ENCODE measurements at regions not wholly inside any gene's neighbourhood (a gene's known extent, or its start where the extent isn't known, plus 50 kb on each side); places are given as distances from the start of the nearest gene placed in this dataset.

GRCh38 chr20:52090035-52090434 is 101.5 kb downstream of the ZFP64 start:
- DNase-seq: no peak
- Histone ChIP-seq H2BK12ac (ENCODE audit: low read length) (no peak overlapping the region), H3K79me1 (ENCODE audit: low read length) (no peaks in the 10 kb centered on the region), H2AK5ac (ENCODE audit: low read length) (no peak overlapping the region), H3K36me3 (ENCODE audit: control insufficient read depth in 1 of 2, insufficient read depth in 2 of 2, low read length in 2 of 2) (peaks cover 0 to 3% of the 10 kb centered on the region in 2 experiments), H4K12ac (ENCODE audit: low read depth, low read length) (no peak overlapping the region), H3K79me2 (ENCODE audit: control insufficient read depth, insufficient read depth, low read length, poor library complexity) (no peaks in the 10 kb centered on the region), H2BK120ac (ENCODE audit: insufficient read depth, low read length, poor library complexity) (no peak overlapping the region), H3K4ac (ENCODE audit: low read depth, low read length) (no peak overlapping the region), H3K18ac (ENCODE audit: low read length) (no peak overlapping the region), H3K14ac (ENCODE audit: low read length) (no peak overlapping the region), H4K91ac (ENCODE audit: low read depth, low read length) (no peak overlapping the region), H3K27me3 (ENCODE audit: insufficient read depth, low read length) (no peaks in the 10 kb centered on the region), H4K8ac (ENCODE audit: low read depth, low read length) (no peak overlapping the region), H2BK5ac (ENCODE audit: low read depth, low read length, poor library complexity) (no peak overlapping the region), H3K27ac (ENCODE audit: low read depth, low read length) (no peak overlapping the region), H3K9ac (ENCODE audit: low read length) (no peak overlapping the region), H3K4me2 (ENCODE audit: low read length) (no peak overlapping the region), H3K4me1 (ENCODE audit: control insufficient read depth in 1 of 2, insufficient read depth in 2 of 2, low read length in 2 of 2) (no peaks in the 10 kb centered on the region), H2AFZ (ENCODE audit: insufficient read depth, low read length, poor library complexity) (no peak overlapping the region), H3K9me3 (ENCODE audit: insufficient read depth, low read depth, low read length) (peaks cover 6% of the 10 kb centered on the region), H3K23ac (ENCODE audit: low read length) (no peak overlapping the region), H3K4me3 (ENCODE audit: low read depth, low read length) (no peak overlapping the region)
- no CpG with 5 or more reads among the region's 3 CpGs for WGBS (ENCODE audit: extremely low coverage, insufficient coverage, insufficient read length)

GRCh38 chr20:52087471-52087870 is 104.1 kb downstream of the ZFP64 start:
- H2BK5ac ChIP-seq (ENCODE audit: low read depth, low read length, poor library complexity): no peak overlapping the region
- no peak overlapping the region for H3K18ac ChIP-seq (ENCODE audit: low read length)
- H3K27ac ChIP-seq (ENCODE audit: low read depth, low read length): no peak overlapping the region
- H3K14ac ChIP-seq (ENCODE audit: low read length): no peak overlapping the region
- no peaks in the 10 kb centered on the region for H3K27me3 ChIP-seq (ENCODE audit: insufficient read depth, low read length)
- H3K4ac ChIP-seq (ENCODE audit: low read depth, low read length): no peak overlapping the region
- no peak overlapping the region for H4K8ac ChIP-seq (ENCODE audit: low read depth, low read length)
- no peak overlapping the region for H3K4me3 ChIP-seq (ENCODE audit: low read depth, low read length)
- peaks cover 8% of the 10 kb centered on the region for H3K9me3 ChIP-seq (ENCODE audit: insufficient read depth, low read depth, low read length)
- no peak overlapping the region for H3K9ac ChIP-seq (ENCODE audit: low read length)
- DNase-seq: no peak
- no peaks in the 10 kb centered on the region for H3K4me1 ChIP-seq (ENCODE audit: control insufficient read depth in 1 of 2, insufficient read depth in 2 of 2, low read length in 2 of 2)
- H3K23ac ChIP-seq (ENCODE audit: low read length): no peak overlapping the region
- H4K91ac ChIP-seq (ENCODE audit: low read depth, low read length): no peak overlapping the region
- H2AFZ ChIP-seq (ENCODE audit: insufficient read depth, low read length, poor library complexity): no peak overlapping the region
- no peak overlapping the region for H2BK12ac ChIP-seq (ENCODE audit: low read length)
- no peaks in the 10 kb centered on the region for H3K79me2 ChIP-seq (ENCODE audit: control insufficient read depth, insufficient read depth, low read length, poor library complexity)
- H3K79me1 ChIP-seq (ENCODE audit: low read length): no peaks in the 10 kb centered on the region
- no peak overlapping the region for H4K12ac ChIP-seq (ENCODE audit: low read depth, low read length)
- H3K4me2 ChIP-seq (ENCODE audit: low read length): no peak overlapping the region
- H2AK5ac ChIP-seq (ENCODE audit: low read length): no peak overlapping the region
- H2BK120ac ChIP-seq (ENCODE audit: insufficient read depth, low read length, poor library complexity): no peak overlapping the region
- peaks cover 0 to 5% of the 10 kb centered on the region in 2 experiments for H3K36me3 ChIP-seq (ENCODE audit: control insufficient read depth in 1 of 2, insufficient read depth in 2 of 2, low read length in 2 of 2)

GRCh38 chr20:52086878-52087277 is 104.7 kb downstream of the ZFP64 start:
- H2BK120ac ChIP-seq (ENCODE audit: insufficient read depth, low read length, poor library complexity): no peak overlapping the region
- no peak overlapping the region for H3K4ac ChIP-seq (ENCODE audit: low read depth, low read length)
- H3K23ac ChIP-seq (ENCODE audit: low read length): no peak overlapping the region
- DNase-seq: no peak
- no peak overlapping the region for H2BK12ac ChIP-seq (ENCODE audit: low read length)
- no peak overlapping the region for H2AK5ac ChIP-seq (ENCODE audit: low read length)
- H3K36me3 ChIP-seq (ENCODE audit: control insufficient read depth in 1 of 2, insufficient read depth in 2 of 2, low read length in 2 of 2): peaks cover 0 to 5% of the 10 kb centered on the region in 2 experiments
- no peak overlapping the region for H3K18ac ChIP-seq (ENCODE audit: low read length)
- H3K27ac ChIP-seq (ENCODE audit: low read depth, low read length): no peak overlapping the region
- H4K12ac ChIP-seq (ENCODE audit: low read depth, low read length): no peak overlapping the region
- H2AFZ ChIP-seq (ENCODE audit: insufficient read depth, low read length, poor library complexity): no peak overlapping the region
- H3K79me1 ChIP-seq (ENCODE audit: low read length): no peaks in the 10 kb centered on the region
- H3K9ac ChIP-seq (ENCODE audit: low read length): no peak overlapping the region
- no peak overlapping the region for H3K4me3 ChIP-seq (ENCODE audit: low read depth, low read length)
- no peaks in the 10 kb centered on the region for H3K4me1 ChIP-seq (ENCODE audit: control insufficient read depth in 1 of 2, insufficient read depth in 2 of 2, low read length in 2 of 2)
- H3K9me3 ChIP-seq (ENCODE audit: insufficient read depth, low read depth, low read length): peaks cover 8% of the 10 kb centered on the region
- H4K8ac ChIP-seq (ENCODE audit: low read depth, low read length): no peak overlapping the region
- H3K14ac ChIP-seq (ENCODE audit: low read length): no peak overlapping the region
- H4K91ac ChIP-seq (ENCODE audit: low read depth, low read length): no peak overlapping the region
- no peak overlapping the region for H3K4me2 ChIP-seq (ENCODE audit: low read length)
- H2BK5ac ChIP-seq (ENCODE audit: low read depth, low read length, poor library complexity): no peak overlapping the region
- H3K79me2 ChIP-seq (ENCODE audit: control insufficient read depth, insufficient read depth, low read length, poor library complexity): no peaks in the 10 kb centered on the region
- no peaks in the 10 kb centered on the region for H3K27me3 ChIP-seq (ENCODE audit: insufficient read depth, low read length)

- H2AFZ ChIP-seq (ENCODE audit: insufficient read depth, low read length, poor library complexity): no peak overlapping the region
- no peak overlapping the region for H3K9ac ChIP-seq (ENCODE audit: low read length)
- H2BK12ac ChIP-seq (ENCODE audit: low read length): no peak overlapping the region
- H3K4me1 ChIP-seq (ENCODE audit: control insufficient read depth in 1 of 2, insufficient read depth in 2 of 2, low read length in 2 of 2): no peaks in the 10 kb centered on the region
- no peaks in the 10 kb centered on the region for H3K79me2 ChIP-seq (ENCODE audit: control insufficient read depth, insufficient read depth, low read length, poor library complexity)
- WGBS (ENCODE audit: extremely low coverage, insufficient coverage, insufficient read length): no CpG with 5 or more reads among the region's 28 CpGs
- no peak overlapping the region for H4K8ac ChIP-seq (ENCODE audit: low read depth, low read length)
- no peak overlapping the region for H2AK5ac ChIP-seq (ENCODE audit: low read length)
- H2BK5ac ChIP-seq (ENCODE audit: low read depth, low read length, poor library complexity): no peak overlapping the region
- no peak overlapping the region for H4K12ac ChIP-seq (ENCODE audit: low read depth, low read length)
- no peak overlapping the region for H4K91ac ChIP-seq (ENCODE audit: low read depth, low read length)
- peaks cover 8% of the 10 kb centered on the region for H3K9me3 ChIP-seq (ENCODE audit: insufficient read depth, low read depth, low read length)
- no peak overlapping the region for H2BK120ac ChIP-seq (ENCODE audit: insufficient read depth, low read length, poor library complexity)
- no peak overlapping the region for H3K4me3 ChIP-seq (ENCODE audit: low read depth, low read length)
- H3K27ac ChIP-seq (ENCODE audit: low read depth, low read length): no peak overlapping the region
- no peak overlapping the region for H3K4me2 ChIP-seq (ENCODE audit: low read length)
- no peak overlapping the region for H3K23ac ChIP-seq (ENCODE audit: low read length)
- no peak for DNase-seq
- H3K14ac ChIP-seq (ENCODE audit: low read length): no peak overlapping the region
- no peak overlapping the region for H3K4ac ChIP-seq (ENCODE audit: low read depth, low read length)
- H3K36me3 ChIP-seq (ENCODE audit: control insufficient read depth in 1 of 2, insufficient read depth in 2 of 2, low read length in 2 of 2): peaks cover 0 to 5% of the 10 kb centered on the region in 2 experiments
- H3K18ac ChIP-seq (ENCODE audit: low read length): no peak overlapping the region
- H3K27me3 ChIP-seq (ENCODE audit: insufficient read depth, low read length): no peaks in the 10 kb centered on the region
- H3K79me1 ChIP-seq (ENCODE audit: low read length): no peaks in the 10 kb centered on the region
Measured at GRCh38 chr20:52084727-52085126, 106.9 kb downstream of the ZFP64 start.

All from trophoblast cell (in vitro differentiated cells and primary cell).